Endothelial cell of umbilical vein (primary cell): ENCODE measurements at regions not wholly inside any gene's neighbourhood (a gene's known extent, or its start where the extent isn't known, plus 50 kb on each side); places are given as distances from the start of the nearest gene placed in this dataset.

Source experiments
- BruUV-seq: library from RNA; stranded (reverse); fragments of 400-500 nt; replicated peaks from 2 replicates; lab custom pipeline; 2021; lab: Mats Ljungman, UMichigan
- CTCF ChIA-PET: fragments of 300-600, 350-600 bp; sonication (Branson Sonifier 250); formaldehyde crosslinking; loops from one replicate; lab custom pipeline; 2021; ENCODE audit warnings: antibody characterized with exemption, inconsistent platforms; lab: Charles Lee
- POLR2A ChIA-PET: fragments of 300-600, 350-600 bp; sonication (Branson Sonifier 250); formaldehyde crosslinking; loops from one replicate; lab custom pipeline; 2021; ENCODE audit warnings: antibody characterized with exemption, inconsistent platforms; lab: Charles Lee
- DNase-seq: peaks from one replicate; pipeline ENCODE4 v3.0.0-alpha.2; 2011; ENCODE audit warnings: low read depth, low spot score
- FAIRE-seq: peaks from 2 replicates; lab custom pipeline; 2011; peaks lifted over from hg19 to GRCh38; lab: Jason Lieb, UNC
- H2AFZ ChIP-seq: 2 replicates; pipeline ENCODE4 v1.6.0; 2012; ENCODE audit warnings: low read depth, low read length, control low read depth, inconsistent platforms
- H3K27ac ChIP-seq: 2 replicates; pipeline ENCODE4 v1.5.1; 2011; ENCODE audit warnings: low read depth, mild to moderate bottlenecking, control low read depth, low read length, moderate library complexity; ENCODE audit not compliant: insufficient read depth
- H3K27me3 ChIP-seq, 2 experiments: 2 replicates each; pipeline versions ENCODE4 v1.6.0 to v1.6.1; 2011; ENCODE audit warnings: low read length in 2 of 2, mixed read lengths in 1 of 2; ENCODE audit not compliant: control insufficient read depth in 2 of 2, insufficient read depth in 2 of 2
- H3K36me3 ChIP-seq, 2 experiments: 2 replicates in 1 of 2; 3 replicates in 1 of 2; pipeline ENCODE4 v1.5.1; 2011; ENCODE audit warnings: low read length in 2 of 2, mild to moderate bottlenecking in 1 of 2, moderate library complexity in 1 of 2; ENCODE audit not compliant: control insufficient read depth in 2 of 2, insufficient read depth in 2 of 2; ENCODE audit errors: extremely low read depth in 1 of 2
- H3K4me1 ChIP-seq: 3 replicates; pipeline ENCODE4 v1.5.1; 2011; ENCODE audit warnings: mild to moderate bottlenecking, low read length; ENCODE audit not compliant: control insufficient read depth, insufficient read depth; ENCODE audit errors: extremely low read depth
- H3K4me2 ChIP-seq: 2 replicates; pipeline ENCODE4 v1.6.1; 2011; ENCODE audit warnings: low read length, control low read depth, mixed read lengths; ENCODE audit not compliant: insufficient read depth
- H3K4me3 ChIP-seq, 3 experiments: fragments of 200-600 bp in 1 of 3; sonication (generic), shearing (Covaris generic) in 1 of 3; replicated peaks in 1 of 3; 2 replicates each; pipeline ENCODE4 v1.5.1; 2011 to 2016; ENCODE audit warnings: control low read depth in 3 of 3, low read length in 3 of 3, mild to moderate bottlenecking in 2 of 3, inconsistent platforms in 1 of 3, low read depth in 1 of 3, moderate library complexity in 1 of 3; ENCODE audit not compliant: insufficient read depth in 1 of 3
- H3K79me2 ChIP-seq: 2 replicates; pipeline ENCODE4 v1.6.0; 2012; ENCODE audit warnings: low read length, inconsistent platforms; ENCODE audit not compliant: control insufficient read depth, insufficient read depth
- H3K9ac ChIP-seq: replicated peaks from 2 replicates; pipeline ENCODE3; 2011; ENCODE audit warnings: low read length, control low read depth; ENCODE audit not compliant: insufficient read depth; ENCODE audit errors: extremely low read depth
- H3K9me1 ChIP-seq: replicated peaks from 3 replicates; pipeline ENCODE4 v1.6.0; 2011; ENCODE audit warnings: mild to moderate bottlenecking, low read length; ENCODE audit not compliant: control insufficient read depth, insufficient read depth; ENCODE audit errors: extremely low read depth
- H3K9me3 ChIP-seq: replicated peaks from 2 replicates; pipeline ENCODE4 v1.5.1; 2012; ENCODE audit warnings: low read length, inconsistent platforms; ENCODE audit not compliant: control insufficient read depth, insufficient read depth
- H4K20me1 ChIP-seq: replicated peaks from 2 replicates; pipeline ENCODE3; 2011; ENCODE audit warnings: mild to moderate bottlenecking, low read length; ENCODE audit not compliant: control insufficient read depth, insufficient read depth; ENCODE audit errors: extremely low read depth
- EZH2 ChIP-seq: IDR thresholded peaks from 2 replicates; pipeline ENCODE4 v1.6.1; 2012; ENCODE audit warnings: borderline replicate concordance, low read depth, mild to moderate bottlenecking, moderate library complexity, low read length, inconsistent platforms; ENCODE audit not compliant: severe bottlenecking
- FOS ChIP-seq: IDR thresholded peaks from 2 replicates; pipeline ENCODE4 v1.6.1; 2011; ENCODE audit warnings: mild to moderate bottlenecking, low read length, moderate library complexity, borderline replicate concordance; ENCODE audit not compliant: insufficient read depth
- GATA2 ChIP-seq: IDR thresholded peaks from 2 replicates; pipeline ENCODE4 v1.7.0; 2011; ENCODE audit warnings: low read depth, mild to moderate bottlenecking, moderate library complexity, mixed read lengths, low read length; ENCODE audit not compliant: insufficient read length, insufficient read depth
- JUN ChIP-seq: IDR thresholded peaks from 2 replicates; pipeline ENCODE4 v1.6.1; 2011; ENCODE audit warnings: borderline replicate concordance, low read depth; ENCODE audit not compliant: insufficient read length, insufficient read depth
- MYC ChIP-seq: IDR thresholded peaks from one replicate; pipeline ENCODE4 v1.6.1; 2011; ENCODE audit warnings: mild to moderate bottlenecking, low read depth, low read length
- POLR2A ChIP-seq: IDR thresholded peaks from 2 replicates; pipeline ENCODE4 v1.6.1; 2012; ENCODE audit warnings: low read depth, mild to moderate bottlenecking, control low read depth, low read length
- POLR2AphosphoS5 ChIP-seq: IDR thresholded peaks from 2 replicates; pipeline ENCODE4 v1.6.1; 2012; ENCODE audit warnings: low read depth, mild to moderate bottlenecking, control low read depth, low read length, moderate library complexity; ENCODE audit not compliant: insufficient read depth
- dilution Hi-C: fragments of 300-500 bp; cut with MboI; formaldehyde crosslinking; loops from one replicate; pipeline ENCODE4 v1.15.0; 2019; ENCODE audit warnings: low sequenced_read_pairs; ENCODE audit not compliant: extremely low pct_ligation_motif_present
- intact Hi-C: fragments of 100-400 bp; cut with micrococcal nuclease; formaldehyde crosslinking; loops from one replicate; pipeline ENCODE4 v1.10.0; 2022
- TF ChIP-seq, protein P1 (sequence below): IDR thresholded peaks from 2 replicates; pipeline ENCODE4 v1.6.1; 2011; ENCODE audit not compliant: insufficient read depth, insufficient read length
- TF ChIP-seq, protein P2 (sequence below), 2 donors: IDR thresholded peaks; 1 replicate in 1 of 2; 2 replicates in 1 of 2; pipeline ENCODE4 v1.5.1; 2011; ENCODE audit warnings: low read length in 2 of 2, mild to moderate bottlenecking in 2 of 2, moderate library complexity in 2 of 2, control low read depth in 1 of 2, inconsistent platforms in 1 of 2, low read depth in 1 of 2; ENCODE audit not compliant: insufficient read depth in 1 of 2; ENCODE audit errors: extremely low read depth in 1 of 2

DNA sequence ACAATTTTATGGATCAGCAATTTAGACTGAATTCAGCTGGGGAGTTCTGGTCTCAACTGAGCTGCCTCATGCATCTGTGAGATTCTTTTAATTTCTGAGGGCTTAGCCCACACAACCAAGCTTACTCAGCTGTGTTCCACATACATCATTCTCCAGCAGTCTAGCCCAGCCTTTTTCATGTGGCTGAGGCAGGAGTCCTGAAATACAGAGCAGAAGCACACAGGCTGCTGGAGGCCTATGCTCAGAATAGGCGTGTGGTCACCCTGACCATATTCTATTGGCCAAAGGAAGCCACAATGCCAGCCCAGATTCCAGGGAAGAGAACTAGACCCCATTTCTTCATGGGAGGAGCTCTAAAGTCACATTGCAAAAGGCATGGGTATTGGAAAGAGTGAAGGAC, 72.3 kb upstream of the DHRS4 start:
- H3K9me3 ChIP-seq: no peaks in the 10 kb centered on the region
- no peaks in the 10 kb centered on the region for H3K9me1 ChIP-seq
- no peak for DNase-seq
- H4K20me1 ChIP-seq: no peaks in the 10 kb centered on the region
- intact Hi-C loops (no loop called here), dilution Hi-C loops (no loop called here)
- CTCF ChIA-PET: interaction anchor here (1.5 kb wide), 1 partner anchor 249 kb away, joined by 4 read pairs; no protein-coding TSS in a partner anchor
- peaks cover 6 to 17% of the 10 kb centered on the region in 2 experiments for H3K27me3 ChIP-seq
- no peak overlapping the region for H3K4me3 ChIP-seq
- no peaks in the 10 kb centered on the region for H3K79me2 ChIP-seq
- BruUV-seq: no TSS peak
- no peak overlapping the region for H2AFZ ChIP-seq
- no peak for FAIRE-seq
- no peaks in the 10 kb centered on the region for H3K36me3 ChIP-seq
- no peak overlapping the region for H3K4me2 ChIP-seq
- H3K27ac ChIP-seq: no peak overlapping the region
- no peak for TF ChIP-seq FOS
- no peak for TF ChIP-seq JUN
- TF ChIP-seq, protein P1, sequence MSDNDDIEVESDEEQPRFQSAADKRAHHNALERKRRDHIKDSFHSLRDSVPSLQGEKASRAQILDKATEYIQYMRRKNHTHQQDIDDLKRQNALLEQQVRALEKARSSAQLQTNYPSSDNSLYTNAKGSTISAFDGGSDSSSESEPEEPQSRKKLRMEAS: no peak
- no peak for TF ChIP-seq EZH2
- TF ChIP-seq POLR2AphosphoS5: no peak
- TF ChIP-seq GATA2: no peak
- no peak for TF ChIP-seq POLR2A
- no peak for TF ChIP-seq MYC
- TF ChIP-seq, protein P2, sequence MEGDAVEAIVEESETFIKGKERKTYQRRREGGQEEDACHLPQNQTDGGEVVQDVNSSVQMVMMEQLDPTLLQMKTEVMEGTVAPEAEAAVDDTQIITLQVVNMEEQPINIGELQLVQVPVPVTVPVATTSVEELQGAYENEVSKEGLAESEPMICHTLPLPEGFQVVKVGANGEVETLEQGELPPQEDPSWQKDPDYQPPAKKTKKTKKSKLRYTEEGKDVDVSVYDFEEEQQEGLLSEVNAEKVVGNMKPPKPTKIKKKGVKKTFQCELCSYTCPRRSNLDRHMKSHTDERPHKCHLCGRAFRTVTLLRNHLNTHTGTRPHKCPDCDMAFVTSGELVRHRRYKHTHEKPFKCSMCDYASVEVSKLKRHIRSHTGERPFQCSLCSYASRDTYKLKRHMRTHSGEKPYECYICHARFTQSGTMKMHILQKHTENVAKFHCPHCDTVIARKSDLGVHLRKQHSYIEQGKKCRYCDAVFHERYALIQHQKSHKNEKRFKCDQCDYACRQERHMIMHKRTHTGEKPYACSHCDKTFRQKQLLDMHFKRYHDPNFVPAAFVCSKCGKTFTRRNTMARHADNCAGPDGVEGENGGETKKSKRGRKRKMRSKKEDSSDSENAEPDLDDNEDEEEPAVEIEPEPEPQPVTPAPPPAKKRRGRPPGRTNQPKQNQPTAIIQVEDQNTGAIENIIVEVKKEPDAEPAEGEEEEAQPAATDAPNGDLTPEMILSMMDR (IDR thresholded peaks at IDR 0.05; ENCODE audit: extremely low read depth in 1 of 2, insufficient read depth in 1 of 2, low read depth in 1 of 2, low read length in 2 of 2): no peak
- H3K9ac ChIP-seq: no peak overlapping the region
- no peaks in the 10 kb centered on the region for H3K4me1 ChIP-seq
- POLR2A ChIA-PET: no interaction called here
